Erythroblast (primary cell): ENCODE measurements at regions not wholly inside any gene's neighbourhood (a gene's known extent, or its start where the extent isn't known, plus 50 kb on each side); places are given as distances from the start of the nearest gene placed in this dataset.

Source experiments
- GATA1 ChIP-seq: IDR thresholded peaks from 2 replicates; pipeline ENCODE4 v1.6.1; 2011; ENCODE audit warnings: low read depth, mild to moderate bottlenecking, control low read depth, low read length, moderate library complexity
- POLR2A ChIP-seq: IDR thresholded peaks from 2 replicates; pipeline ENCODE4 v1.6.1; 2011; ENCODE audit warnings: mild to moderate bottlenecking, low read length

DNA sequence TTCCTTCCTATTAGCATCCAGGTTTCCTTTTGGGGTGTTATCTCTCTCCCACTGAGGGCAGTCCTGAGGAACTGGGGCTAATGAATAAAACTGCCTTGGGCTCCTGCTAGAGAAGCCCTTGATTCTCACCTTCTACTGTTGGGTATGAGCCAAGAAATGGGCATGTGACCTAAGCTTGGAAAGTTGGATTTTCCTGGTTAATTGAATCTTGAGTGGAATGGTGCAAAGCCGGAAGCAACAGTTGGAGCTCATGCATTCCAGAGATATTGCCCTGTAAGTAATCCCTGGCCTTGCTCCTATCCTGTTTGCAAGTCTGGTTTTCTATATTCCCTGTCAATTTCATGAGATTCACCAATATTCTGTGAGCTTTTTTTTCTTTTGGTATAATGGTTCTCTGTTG lies 158.5 kb upstream of the ELL2 start:
- no peak for TF ChIP-seq POLR2A
- TF ChIP-seq GATA1: no peak
